Non-pigmented ciliary epithelial cell (primary cell): ENCODE measurements at regions not wholly inside any gene's neighbourhood (a gene's known extent, or its start where the extent isn't known, plus 50 kb on each side); places are given as distances from the start of the nearest gene placed in this dataset.

Experiments used
- DNase-seq: peaks from one replicate; pipeline ENCODE4 v3.0.0-alpha.2; 2010; ENCODE audit warnings: low read depth

DNA sequence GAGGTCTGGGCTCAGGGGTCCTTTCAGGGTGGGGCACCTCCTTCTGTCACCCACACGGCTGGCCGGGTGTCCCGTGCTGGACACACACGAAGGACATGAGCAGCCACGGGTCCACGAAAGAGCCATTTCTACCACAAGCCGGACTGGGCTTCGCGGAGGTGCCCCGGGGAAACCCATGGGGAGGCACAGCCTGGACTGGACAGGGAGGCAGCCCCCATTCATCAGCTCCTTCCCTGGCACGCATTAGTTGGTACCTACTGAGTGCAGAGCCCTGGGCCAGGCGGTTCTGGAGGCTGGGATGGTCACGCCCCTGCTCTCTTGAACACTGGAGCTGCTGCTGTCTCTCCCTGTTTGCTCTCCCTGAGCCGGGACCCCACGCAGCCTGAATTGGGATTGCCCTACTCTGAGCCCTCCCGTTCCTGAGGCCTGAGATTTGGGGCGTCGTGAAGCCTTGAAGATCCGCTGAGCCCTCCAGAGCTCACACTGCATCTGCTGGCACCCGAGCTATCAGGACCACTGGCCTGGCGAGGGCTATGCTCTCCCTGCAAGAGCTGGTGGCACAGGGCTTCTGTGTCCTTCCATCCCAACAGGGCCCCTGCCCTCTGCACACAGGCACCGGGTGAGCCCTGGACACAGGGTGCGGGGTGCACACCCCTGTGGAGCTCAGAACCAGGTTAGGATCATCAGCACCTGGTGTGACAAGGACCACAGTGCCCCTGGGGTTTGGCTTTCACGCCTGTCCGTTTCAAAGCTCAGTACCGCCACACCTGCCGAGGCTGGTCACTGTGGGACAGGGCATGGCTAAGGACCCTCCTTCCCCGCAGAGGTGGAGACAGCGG, 84.6 kb downstream of the MYEOV start:
- no peak for DNase-seq

DNA sequence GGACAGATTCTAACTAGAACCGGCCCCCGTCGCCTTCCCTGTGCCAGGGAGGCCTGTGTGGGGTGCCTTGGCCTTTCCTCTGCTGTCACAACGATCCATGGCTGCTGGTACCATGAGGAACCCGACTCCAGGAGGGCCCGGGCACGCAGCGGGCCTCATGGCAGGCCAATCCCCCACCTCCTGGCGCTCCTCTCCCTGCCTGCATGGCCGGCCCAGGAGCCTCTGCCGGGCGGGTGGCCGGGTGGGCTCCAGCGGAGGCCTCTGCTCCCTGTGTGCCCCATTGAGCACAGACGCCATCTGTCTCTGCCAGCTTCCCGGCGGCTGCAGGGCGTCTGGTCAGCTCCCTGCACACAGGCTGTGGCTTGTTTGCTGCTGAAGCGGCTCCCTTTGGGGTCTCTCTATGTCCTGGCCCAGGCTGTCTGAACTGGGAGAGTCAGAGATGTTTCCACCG, 86.5 kb downstream of the MYEOV start:
- DNase-seq, result no peak

DNA sequence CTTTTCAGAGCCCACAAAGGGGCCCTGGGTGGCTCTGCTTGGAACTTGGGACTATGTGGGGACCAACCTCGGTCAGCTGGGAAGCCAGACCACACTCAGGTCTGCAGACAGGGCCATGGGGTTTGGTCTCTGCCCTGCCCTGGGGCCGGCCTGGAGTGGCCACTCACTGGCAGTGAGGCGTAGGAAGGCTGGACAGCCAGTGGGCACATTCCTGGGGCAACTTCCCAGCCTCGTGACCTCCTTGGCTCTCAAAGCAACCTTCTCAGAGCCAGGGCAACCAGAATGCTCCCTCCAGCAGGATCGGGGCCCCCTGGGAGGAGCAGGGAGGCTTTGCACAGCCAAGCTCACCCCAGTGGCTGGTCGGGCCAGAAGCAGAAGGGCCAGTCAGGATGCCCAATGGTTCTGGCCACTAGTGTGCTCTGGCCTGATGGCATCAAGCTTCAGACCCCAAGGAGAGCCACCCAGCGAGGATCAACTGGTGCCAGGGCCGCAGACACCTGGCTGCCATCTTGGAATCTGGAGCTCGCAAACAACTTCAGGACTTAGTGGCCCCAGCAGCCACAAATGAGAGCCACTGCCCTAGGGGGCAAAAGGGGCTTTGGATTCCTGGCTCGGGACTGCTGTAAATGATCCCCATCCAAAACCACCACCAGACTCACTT, 87.1 kb downstream of the MYEOV start:
- no peak for DNase-seq

DNA sequence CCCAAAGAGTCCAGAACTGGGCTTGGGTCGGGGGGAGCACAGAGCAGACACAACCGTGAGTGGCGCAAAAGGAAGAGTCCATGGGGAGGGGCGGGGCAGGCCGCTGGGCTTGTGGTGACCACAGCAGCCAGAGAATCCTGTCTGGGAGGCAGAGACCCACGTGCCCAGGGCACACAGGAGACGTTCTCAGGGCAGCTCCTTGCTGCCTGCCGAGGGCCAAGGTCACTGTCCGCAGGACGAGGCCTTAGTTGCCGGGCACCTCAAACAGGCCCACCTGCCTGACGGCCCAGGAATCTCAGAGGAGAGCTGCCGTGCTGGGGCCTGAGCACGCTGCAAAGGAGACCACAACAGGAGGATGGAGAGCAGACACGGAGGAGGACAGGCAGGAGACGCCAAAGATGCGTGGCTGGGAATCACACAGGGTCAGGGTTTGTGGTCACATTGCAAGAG, 87.8 kb downstream of the MYEOV start:
- DNase-seq, result no peak

DNA sequence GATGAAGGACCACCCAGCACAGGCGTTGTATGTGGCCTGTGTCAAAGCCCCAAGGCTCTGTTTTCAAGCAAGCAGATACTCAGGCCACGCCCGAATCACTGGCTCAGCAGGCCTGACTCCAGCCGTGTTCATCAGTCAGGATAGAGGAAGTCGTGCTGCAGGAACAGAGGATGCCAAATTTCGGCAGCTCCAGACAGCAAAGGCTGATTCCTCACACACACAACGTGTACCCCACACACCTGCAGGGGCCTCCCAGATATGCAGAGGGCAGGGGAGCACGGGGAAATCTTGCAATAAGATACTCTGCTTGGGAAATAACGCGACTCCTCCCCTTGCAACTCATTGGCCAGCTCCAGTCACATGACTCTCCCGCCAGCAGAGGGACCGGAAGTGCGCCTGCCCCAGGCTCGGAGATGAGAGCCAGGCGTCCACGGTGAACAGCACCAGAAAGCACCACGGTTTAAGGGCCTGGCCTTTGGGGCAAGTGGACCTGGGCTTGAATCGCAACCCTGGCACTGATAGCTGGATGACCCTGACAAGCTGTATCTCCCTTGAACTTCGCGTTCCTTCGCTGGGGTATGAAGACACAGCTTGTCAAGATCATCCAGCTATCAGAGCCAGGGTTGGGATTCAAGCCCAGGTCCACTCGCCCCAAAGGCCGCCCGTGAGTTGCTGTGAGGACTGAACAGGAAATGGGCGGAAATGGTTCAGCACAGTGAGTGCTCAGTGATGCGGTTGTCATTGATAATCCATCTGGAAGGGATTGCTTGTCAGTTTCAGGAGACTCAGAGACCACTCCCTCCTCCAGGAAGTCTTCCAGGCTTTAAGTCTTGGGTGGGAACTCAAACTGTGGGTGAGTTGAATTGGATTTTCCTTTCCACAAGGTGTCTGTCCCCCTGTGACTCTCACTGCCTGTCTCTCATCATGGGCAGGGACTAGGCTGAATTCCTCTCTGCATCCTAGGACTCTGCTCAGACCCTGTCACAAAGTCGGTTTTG, 88.5 kb downstream of the MYEOV start:
- no peak for DNase-seq

DNA sequence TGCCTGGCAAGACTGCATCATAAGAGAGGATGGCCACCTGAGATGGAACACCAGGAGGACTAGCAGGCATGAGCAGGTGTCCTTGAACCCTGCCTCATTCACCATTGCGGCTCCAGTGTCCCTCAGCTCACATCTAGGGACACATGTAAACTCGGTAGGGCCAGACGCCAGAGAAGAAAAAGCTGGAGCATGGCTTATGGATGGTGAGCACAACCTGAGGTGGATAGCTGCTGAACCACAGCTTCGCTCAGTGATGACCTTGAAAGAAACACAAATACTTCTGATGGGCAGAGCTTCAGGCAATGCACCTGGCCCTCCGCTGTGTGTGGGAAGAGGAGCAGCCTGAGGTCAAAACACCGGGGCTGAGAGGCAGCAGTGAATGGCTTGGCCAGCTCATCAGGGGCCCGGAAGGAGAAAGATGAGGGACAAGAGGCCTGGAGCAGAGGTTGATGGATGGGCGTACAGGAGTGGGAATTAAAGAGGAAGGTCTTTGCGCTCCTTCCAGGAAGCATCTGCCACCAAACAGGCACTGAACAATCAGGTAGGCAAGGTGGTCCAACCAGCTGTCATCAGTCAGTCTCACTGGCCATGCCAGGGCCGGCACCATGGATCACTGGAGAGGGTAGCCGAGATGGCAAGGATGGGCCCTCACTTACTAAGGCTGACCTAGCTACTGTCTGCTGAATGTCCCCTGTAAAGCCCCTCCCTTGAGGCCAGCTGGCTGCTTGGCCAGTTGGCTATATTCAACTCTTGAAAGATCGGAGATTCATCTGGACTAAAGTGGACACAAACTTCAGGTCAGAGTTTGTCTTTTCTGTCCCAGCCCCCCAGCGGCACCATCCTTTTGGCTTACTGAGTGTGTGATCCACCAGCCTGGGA, 89.7 kb downstream of the MYEOV start:
- no peak for DNase-seq

DNA sequence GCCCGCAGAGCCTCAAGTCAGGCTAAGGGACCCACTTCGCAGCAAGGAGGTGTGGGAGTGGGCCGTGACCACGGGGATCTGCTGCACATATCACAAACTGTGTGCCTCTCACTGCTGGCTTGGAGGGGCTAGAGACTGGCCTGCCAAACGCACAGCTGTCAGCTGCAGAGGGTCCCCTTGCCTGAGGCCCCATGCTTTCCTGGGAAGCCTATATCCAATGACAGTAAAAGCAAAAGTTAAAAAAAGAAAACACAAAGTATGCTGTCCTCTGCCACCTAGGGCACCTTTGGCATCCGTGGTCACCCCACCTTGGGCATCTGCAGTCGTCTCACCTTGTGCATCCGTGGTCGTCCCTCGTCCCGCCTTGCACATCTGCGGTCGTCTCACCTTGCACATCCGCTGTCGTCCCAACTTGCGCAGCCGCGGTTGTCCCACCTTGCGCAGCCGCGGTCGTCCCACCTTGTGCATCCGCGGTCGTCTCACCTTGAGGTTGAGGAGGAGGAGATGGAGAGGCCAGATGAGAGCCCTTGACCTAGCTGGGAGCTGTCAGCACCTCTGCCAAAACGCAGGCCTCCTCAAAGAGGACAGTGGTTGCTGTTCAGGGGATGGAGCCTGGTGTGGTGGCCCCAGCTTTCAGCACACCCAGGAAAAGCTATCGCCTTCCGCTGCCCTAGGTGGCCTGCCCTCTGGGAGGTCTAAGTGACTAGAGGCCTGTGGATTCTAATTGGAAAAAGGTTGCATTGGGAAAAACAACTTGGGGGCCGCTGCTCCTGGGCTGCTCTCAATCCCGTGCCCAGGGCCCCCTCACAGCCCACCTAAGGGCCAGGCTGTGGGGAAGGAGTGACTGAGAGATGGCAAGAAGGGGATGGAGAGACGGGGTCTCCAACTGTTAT, 90.5 kb downstream of the MYEOV start:
- no peak for DNase-seq

DNA sequence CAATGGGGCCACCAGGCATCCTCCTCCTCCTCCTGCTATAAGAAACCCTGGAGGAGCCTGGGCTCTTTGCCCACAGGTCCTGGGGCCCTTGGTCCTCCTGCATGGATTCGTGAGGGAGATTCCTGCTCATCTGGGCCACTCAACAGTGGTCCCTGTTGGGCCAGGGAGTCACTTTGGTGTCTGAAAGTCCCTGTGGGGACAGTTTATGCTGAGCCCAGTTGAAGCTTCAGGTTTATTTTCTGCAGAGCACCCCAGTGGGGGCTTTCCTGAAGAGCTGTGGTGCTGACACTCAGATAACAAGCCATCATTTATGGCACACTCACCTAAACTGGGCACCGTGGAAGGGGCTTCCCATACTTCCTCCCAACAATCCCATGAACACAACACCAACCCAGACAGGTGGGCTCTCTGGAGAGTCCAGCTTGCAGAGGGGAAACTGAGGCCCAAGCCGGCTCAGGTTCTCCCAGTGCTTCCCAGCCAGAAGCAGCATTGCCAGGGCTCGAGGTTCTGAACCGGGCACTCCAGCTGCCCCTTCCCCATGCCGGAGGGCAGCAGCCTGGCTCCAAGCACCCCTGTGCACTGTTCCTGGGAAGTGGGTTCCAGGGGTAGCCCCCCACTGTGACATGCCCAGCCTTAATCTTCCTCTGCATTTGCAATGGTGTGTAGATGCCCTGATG, 91.3 kb downstream of the MYEOV start:
- no peak for DNase-seq

DNA sequence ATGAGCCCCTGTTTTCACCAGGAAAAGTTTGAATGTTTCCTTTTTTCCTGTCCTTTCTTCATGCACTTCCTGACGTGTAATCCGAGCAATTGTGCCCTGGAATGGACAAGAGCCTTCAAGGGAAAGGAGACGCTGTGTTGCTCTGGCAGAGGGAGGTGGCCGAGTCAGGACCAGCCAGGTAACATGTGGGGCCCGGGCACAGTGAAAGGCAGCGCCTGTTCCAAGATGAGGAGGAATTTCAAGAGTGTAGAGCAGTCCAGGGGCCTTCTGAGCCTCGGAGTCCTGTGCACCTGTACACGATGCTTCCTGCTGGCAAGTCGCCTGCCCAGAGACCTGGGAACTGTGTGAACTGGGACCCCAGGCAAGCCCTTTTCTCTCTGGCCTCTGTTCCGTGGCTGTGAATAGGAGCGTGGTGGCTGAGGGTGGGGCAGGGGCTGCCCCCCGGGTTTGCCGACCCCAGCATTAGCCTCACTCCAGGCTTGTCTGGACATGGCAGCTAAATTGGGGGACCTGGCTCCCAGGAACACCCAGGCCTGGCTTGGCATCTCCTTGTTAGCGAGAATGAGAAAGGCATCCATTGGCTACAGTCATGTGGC, 92.0 kb downstream of the MYEOV start:
- DNase-seq, result no peak

DNA sequence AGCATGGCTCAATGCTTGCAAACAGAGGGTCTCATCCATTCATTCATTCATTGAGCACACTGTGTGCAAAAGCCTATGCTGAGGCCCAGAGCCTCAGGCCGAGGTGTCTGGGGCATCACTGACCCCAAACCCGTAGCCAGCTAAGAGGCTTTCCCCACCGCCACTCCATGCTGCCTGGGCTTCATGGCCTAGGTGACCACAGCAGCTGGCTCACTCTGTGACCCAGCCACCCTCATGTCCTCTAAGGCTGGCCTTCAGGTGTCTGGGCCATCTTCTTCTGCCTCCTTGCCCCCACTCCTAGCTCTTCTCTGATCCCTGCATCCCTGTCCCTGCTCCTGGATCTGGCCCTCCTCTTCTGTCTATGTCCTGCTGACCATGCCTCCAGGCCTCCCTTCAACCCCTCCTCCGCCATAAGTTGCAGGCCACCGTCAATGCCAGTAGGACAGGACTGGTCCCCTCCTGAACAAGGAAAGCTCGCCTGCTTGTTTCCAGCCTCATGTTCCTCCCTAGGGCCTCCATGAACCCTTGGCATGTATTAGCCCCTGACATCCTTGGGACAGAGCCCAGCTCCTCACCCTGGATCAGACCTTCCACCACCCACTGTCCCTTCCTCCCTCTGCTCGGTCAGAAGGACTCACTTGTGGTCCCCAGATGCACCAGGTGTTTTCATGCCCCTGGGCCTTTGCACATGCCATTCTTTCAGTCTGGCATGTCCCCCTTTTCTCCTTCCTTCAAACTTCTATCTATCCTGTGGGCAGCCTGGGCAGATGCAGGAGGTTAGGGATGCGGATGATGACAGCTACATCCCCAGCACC, 92.8 kb downstream of the MYEOV start:
- no peak for DNase-seq

DNA sequence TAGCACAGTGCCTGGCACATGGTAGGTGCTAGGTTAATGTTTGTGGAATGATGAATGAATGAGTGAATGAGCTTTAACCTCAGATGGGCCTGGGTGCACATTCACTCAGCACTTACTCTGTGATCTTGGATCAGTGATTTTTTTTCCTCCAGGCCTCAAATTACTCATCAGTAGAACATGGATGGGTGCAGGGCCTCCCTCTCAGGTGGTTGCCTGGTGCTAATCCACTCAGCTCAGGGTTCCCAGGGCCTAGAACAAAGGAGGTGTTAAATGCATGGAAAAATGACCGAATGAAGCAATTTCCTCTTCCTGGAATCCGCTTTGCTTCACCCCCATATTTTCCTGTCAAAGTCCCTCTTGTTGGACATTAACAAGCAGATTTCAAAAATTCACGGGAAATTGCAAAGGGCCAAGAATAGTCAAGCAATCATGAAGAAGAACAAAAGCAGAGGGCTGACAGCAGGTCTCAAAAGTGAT, 93.5 kb downstream of the MYEOV start:
- DNase-seq, result no peak

DNA sequence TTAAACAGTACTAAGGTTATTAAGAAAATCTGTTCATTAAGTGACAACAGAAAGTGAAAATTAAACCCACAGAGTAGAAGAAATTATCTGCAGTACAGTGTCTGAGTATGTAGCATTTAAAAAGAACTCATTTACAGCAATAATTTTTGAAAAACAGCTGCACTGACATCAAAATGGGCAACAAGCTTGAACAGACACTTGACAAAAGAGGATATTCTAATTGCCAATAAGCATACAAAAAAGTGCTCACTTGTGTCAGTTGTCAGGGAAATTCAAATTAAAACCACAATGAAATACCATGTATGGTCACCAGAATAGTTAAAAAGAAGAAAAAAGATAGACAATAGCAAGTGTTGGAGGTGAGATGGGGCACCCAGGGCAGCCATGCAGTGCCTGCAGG, 93.3 kb upstream of the LINC01488 start:
- no peak for DNase-seq

DNA sequence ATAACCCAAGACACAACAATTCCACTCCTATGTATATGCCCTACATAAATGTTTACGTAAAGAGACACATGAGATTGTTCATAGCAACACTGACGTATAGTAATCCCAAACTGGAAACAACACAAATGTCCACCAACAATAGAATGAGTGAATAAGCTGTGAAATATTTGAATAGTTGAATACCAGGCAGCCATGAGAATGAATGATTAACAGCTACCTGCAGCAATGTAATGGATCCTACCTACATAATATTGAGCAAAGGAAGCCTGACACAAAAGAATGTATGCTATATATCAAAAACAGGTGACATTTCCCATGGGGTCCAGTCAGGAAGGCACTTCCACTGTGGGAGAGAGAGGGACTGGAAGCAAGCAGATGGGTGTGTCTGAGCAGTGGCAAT, 92.8 kb upstream of the LINC01488 start:
- no peak for DNase-seq

DNA sequence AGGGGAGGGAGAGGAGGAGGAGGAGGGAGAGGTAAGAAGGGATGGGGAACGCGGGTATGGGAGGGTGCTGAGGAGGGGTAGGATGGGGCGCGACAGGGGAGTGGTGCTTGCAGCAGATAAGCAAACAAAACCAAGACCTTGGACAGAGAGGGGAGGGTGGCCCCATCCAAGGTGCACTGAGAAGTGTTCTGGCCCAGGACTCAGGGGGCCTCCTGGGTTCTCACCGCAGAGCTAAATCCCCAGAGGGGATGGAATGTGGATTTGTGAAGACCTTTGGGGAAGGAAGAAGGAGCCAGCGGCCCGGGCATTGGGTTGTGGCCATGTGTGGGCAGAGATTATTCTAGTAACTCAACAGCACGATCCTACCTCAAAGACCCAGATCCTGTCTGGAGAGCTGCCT, 90.9 kb upstream of the LINC01488 start:
- DNase-seq, result no peak

DNA sequence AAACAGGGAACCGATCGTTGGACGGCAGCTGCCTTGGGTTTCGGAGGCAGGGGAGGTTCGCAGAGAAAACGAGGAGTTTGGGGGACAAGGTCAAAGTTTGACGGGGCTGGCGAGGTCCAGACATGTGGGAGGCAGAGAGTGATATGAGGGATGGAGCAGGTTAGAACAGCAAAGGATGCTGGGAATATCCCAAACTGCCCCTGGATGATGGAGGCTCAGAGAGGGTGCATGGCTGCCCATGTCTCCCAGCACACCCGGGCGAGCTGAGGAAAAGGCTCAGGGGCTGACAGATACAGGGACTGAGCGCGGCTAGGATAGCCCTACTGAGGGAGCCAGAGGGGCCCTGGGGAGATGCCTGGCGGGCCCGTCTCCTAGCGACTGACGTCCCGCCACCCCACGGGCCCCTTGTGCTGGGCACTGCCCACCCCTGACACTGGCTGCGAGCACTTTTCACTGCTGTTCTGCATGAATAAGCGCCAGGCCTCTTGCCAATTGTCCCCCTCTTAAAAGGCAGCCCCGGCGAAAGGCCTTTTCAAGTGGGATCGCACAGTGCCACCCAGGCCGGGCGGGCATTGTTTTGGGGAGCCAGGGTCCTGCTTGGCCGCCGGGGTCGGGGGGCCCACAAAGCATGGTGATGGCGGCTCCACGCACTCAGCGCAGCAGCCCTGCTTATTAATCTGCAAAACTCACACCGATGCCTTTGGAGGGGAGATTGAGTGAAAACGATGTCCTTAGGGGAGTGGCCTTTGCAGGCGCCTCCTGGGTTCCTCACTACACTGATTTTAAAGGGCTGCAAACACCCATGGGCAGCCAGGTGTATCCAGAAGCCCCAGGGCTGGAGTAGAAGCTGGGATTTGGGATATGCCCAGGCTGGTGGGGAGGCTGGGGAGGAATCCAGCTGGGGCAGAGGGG, 90.0 kb upstream of the LINC01488 start:
- DNase-seq, result no peak

DNA sequence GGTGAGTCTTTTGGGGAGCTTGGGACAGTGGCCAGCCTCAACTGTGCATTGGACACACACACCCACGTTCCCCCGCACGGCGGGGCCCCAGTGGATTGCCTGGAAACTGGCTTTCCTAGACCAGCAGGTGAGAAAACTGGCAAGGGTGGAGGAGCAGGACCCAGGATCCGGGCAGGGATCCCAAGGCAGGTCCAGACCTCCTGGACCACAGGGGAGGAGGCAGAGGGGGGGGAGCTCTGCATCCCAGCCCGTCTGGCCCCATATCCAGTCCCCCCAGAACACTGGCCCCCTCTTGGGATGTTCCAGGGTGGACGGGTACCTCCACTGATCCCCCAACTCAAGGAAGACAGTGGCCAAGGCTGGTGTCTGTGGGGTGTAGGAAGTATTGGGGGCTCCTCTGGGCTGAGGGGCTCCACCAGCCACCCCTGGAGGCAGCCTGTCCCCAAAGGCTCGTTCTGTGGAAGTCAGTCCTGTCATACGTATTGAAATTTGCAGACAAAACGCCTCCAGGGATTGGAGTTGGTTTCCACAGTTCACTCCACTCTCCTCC, 89.3 kb upstream of the LINC01488 start:
- DNase-seq, result no peak
